Sigmoid colon (tissue), 4 donors: ENCODE measurements at regions not wholly inside any gene's neighbourhood (a gene's known extent, or its start where the extent isn't known, plus 50 kb on each side); places are given as distances from the start of the nearest gene placed in this dataset.

Source experiments
- EP300 ChIP-seq, 4 donors: sonication (generic); formaldehyde crosslinking; IDR thresholded peaks; one replicate each; pipeline ENCODE4 v1.6.1; 2017; ENCODE audit warnings: antibody characterized with exemption in 4 of 4
- POLR2A ChIP-seq, 2 donors: fragments of 450-650 bp; IDR thresholded peaks; one replicate each; pipeline ENCODE4 v1.6.1; 2016; ENCODE audit warnings: antibody characterized with exemption in 2 of 2, mild to moderate bottlenecking in 2 of 2, moderate library complexity in 2 of 2
- POLR2AphosphoS5 ChIP-seq, 4 donors: sonication (generic); formaldehyde crosslinking; IDR thresholded peaks; one replicate each; pipeline ENCODE4 v1.6.1; 2017; ENCODE audit warnings: antibody characterized with exemption in 4 of 4
- TF ChIP-seq, protein P1 (sequence below), 4 experiments: fragments of 450-650 bp in 3 of 4; fragments of 200-600 bp in 1 of 4; IDR thresholded peaks; one replicate each; pipeline ENCODE4 v1.5.1; 2016 to 2019; ENCODE audit warnings: antibody characterized with exemption in 4 of 4, mild to moderate bottlenecking in 3 of 4, moderate library complexity in 2 of 4

DNA sequence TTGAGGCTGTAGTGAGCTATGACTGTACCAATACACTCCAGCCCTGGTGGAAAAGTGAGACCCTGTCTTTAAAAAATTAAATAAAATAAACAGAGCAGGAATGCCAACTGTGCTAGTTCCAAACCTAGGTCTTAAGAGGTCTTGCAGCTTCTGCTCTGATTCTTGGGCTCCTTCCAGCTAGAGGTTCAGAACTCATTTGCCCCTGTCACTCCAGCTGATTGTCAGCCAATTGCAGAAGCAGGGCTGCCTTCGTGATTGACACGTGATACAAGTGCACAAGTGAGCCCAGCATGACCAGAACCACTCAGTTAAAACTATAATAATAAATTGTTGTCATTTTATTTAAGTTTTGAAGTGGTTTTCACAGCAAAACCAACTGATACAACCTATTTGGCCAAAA is 298.4 kb downstream of the USP25 start:
- TF ChIP-seq, protein P1, sequence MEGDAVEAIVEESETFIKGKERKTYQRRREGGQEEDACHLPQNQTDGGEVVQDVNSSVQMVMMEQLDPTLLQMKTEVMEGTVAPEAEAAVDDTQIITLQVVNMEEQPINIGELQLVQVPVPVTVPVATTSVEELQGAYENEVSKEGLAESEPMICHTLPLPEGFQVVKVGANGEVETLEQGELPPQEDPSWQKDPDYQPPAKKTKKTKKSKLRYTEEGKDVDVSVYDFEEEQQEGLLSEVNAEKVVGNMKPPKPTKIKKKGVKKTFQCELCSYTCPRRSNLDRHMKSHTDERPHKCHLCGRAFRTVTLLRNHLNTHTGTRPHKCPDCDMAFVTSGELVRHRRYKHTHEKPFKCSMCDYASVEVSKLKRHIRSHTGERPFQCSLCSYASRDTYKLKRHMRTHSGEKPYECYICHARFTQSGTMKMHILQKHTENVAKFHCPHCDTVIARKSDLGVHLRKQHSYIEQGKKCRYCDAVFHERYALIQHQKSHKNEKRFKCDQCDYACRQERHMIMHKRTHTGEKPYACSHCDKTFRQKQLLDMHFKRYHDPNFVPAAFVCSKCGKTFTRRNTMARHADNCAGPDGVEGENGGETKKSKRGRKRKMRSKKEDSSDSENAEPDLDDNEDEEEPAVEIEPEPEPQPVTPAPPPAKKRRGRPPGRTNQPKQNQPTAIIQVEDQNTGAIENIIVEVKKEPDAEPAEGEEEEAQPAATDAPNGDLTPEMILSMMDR (IDR thresholded peaks at IDR 0.05): no peak
- TF ChIP-seq EP300 (IDR thresholded peaks at IDR 0.05) (no peak), POLR2A (IDR thresholded peaks at IDR 0.05) (no peak), POLR2AphosphoS5 (IDR thresholded peaks at IDR 0.05) (no peak)
